ENCODE measurements at regions not wholly inside any gene's neighbourhood (a gene's known extent, or its start where the extent isn't known, plus 50 kb on each side); places are given as distances from the start of the nearest gene placed in this dataset.
"Not testable (repeated sequence)": the region's sequence is repeated elsewhere in the genome, so short reads cannot be mapped to it uniquely, and the experiment has no call there.

DNA sequence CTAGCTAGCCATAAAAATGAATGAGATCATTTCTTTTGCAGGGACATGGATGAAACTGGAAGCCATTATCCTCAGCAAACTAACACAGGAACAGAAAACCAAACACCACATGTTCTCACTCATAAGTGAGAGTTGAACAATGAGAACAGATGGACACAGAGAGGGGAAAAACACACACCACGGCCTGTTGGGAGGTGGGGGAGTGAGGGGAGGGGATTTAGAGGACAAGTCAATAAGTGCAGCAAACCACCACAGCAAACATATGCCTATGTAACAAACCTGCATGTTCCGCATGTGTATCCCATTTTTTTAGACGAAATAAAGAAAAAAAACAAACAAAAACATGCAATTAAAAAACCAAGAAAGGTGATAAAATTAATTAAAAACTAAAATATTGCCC is 308.8 kb upstream of the RND3 start:
- H3K4me3 Mint-ChIP-seq; H3K27me3 Mint-ChIP-seq; H3K27ac Mint-ChIP-seq; intact Hi-C loops (cut with DNase I, micrococcal nuclease); H3K9me3 Mint-ChIP-seq (ENCODE audit: low read depth); CTCF ChIA-PET; H3K4me1 Mint-ChIP-seq; POLR2A ChIA-PET; ATAC-seq; H3K36me3 Mint-ChIP-seq (ENCODE audit: low read depth); DNase-seq: not testable (repeated sequence)

DNA sequence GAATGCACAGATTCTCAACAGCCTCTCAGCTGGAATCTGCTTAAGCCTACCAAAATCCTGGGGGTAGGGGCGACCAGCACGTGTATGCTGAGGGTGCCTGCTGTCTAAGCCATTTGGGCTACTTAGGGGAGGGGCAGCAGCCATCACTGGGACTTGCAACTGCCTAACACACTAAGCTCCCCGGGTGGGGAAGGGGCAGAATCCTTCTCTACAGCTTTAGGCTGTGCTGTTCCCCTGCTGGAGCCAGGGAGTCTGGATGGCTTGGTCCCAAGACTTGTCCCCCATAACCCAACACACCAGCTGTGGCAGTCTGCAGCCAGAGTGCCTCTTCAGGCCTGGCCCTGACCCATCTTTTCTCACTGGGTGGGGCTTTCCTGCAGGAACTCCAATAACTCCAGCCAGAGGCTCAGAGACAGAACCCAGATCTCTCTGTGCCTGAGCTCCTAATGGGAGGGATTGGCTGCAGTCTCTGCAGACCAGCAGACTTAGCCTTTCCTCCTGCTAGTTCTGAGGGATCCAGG is 305.4 kb upstream of the RND3 start:
- Mint-ChIP-seq H3K27me3 (no peaks in the 10 kb centered on the region), H3K9me3 (ENCODE audit: low read depth) (peaks cover 3% of the 10 kb centered on the region), H3K36me3 (ENCODE audit: low read depth) (no peaks in the 10 kb centered on the region), H3K4me1 (no peaks in the 10 kb centered on the region), H3K4me3 (no peak overlapping the region), H3K27ac (no peak overlapping the region)
- ATAC-seq = no peak
- no peak for DNase-seq
- ChIA-PET CTCF (no interaction called here), POLR2A (no interaction called here)
- intact Hi-C loops (cut with DNase I, micrococcal nuclease) = no loop called here

DNA sequence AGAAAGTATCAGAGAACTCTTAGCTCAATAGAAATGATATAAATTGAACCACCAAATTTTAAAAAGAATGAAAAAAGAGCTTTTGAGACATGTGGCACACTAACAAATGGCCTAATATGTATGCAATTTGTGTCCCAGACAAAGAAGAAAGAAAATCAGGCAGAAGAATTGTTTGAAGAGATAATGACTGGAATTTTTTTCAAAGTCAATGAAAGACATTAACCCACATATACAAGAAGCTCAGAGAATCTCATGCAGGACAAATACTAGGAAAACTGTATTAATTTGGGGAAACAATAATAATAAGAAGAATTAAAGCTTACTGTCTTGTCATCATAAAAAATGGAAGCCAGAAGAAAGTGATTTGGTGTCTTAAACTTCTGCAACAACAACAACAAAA is 304.1 kb upstream of the RND3 start:
- intact Hi-C loops (cut with DNase I, micrococcal nuclease) = no loop called here
- no peaks in the 10 kb centered on the region for H3K27me3 Mint-ChIP-seq
- H3K4me3 Mint-ChIP-seq = no peak overlapping the region
- ChIA-PET CTCF (no interaction called here), POLR2A (no interaction called here)
- ATAC-seq = no peak
- H3K36me3 Mint-ChIP-seq (ENCODE audit: low read depth) = no peaks in the 10 kb centered on the region
- H3K9me3 Mint-ChIP-seq (ENCODE audit: low read depth) = peaks cover 3% of the 10 kb centered on the region
- no peak overlapping the region for H3K27ac Mint-ChIP-seq
- DNase-seq = no peak
- H3K4me1 Mint-ChIP-seq = no peaks in the 10 kb centered on the region

DNA sequence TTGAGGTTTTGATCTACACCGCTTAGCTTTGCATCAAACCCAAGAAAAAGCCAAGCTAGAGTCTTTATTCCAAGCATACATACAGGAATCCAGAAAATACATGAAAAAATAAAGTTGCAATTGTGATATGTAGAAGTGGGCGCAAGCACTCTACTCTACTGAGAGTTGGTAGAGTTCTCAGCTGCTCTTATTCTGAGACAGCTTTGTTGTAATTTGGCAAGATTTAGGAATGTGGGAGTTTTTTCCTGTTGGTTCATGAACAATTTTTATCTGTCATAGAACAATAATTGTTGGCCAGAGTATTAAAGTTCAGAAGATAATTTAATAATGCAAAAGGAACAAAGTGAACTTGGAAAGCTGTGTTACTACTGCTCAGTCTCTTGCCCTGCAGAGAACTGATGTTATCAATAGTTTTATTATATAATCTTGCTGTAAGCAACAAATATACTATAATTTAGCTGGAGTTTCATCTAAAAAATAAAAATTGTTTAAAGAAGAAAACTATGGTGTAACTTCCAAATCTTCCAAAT is 302.0 kb upstream of the RND3 start:
- H3K4me1 Mint-ChIP-seq = no peaks in the 10 kb centered on the region
- H3K4me3 Mint-ChIP-seq = no peak overlapping the region
- DNase-seq (no peak), ATAC-seq (no peak)
- H3K27me3 Mint-ChIP-seq = no peaks in the 10 kb centered on the region
- intact Hi-C loops (cut with DNase I, micrococcal nuclease) = no loop called here
- POLR2A ChIA-PET = no interaction called here
- CTCF ChIA-PET = interaction anchor here (0.6 kb wide), 1 partner anchor 1112 kb away, joined by 4 read pairs; no protein-coding TSS in a partner anchor
- no peaks in the 10 kb centered on the region for H3K36me3 Mint-ChIP-seq (ENCODE audit: low read depth)
- H3K27ac Mint-ChIP-seq = no peak overlapping the region
- peaks cover 3% of the 10 kb centered on the region for H3K9me3 Mint-ChIP-seq (ENCODE audit: low read depth)

DNA sequence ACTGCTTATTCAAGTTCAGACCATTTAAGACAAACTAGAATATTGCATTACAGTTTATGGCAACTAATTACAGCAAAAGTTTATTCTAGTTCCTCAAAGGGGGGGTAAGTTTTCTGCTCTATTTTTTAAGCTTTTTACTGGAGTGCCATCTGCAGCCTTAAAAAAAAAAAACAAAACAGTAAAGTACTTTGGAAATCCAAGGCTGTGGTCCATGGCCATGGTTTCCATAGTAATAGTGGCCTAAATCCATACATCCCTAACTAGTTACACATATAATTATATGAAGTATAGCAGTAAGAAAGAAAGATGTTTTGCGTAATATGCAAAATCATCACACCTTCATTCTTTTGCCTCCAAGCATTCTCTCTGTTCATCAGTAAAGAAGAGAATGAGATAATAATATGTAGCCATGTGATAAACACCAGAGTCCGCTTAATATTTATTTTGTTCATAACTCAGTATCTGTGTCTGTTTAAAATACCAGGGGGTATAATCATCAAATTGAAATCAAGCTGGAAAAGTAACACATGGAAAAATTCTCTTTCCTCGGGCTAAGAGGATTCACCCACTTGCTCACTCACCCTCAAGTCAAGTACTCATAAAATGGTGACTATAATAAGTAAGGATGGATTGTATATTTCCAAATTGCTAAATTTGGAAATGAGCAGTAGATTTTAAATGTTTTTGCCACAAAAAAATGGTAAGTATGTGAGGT is 301.1 kb upstream of the RND3 start:
- no peaks in the 10 kb centered on the region for H3K27me3 Mint-ChIP-seq
- ChIA-PET CTCF (interaction anchor here (0.6 kb wide), 1 partner anchor 1113 kb away, joined by 4 read pairs; no protein-coding TSS in a partner anchor), POLR2A (no interaction called here)
- H3K27ac Mint-ChIP-seq = no peak overlapping the region
- H3K4me1 Mint-ChIP-seq = no peaks in the 10 kb centered on the region
- H3K4me3 Mint-ChIP-seq = no peak overlapping the region
- ATAC-seq (no peak), DNase-seq (no peak)
- peaks cover 3% of the 10 kb centered on the region for H3K9me3 Mint-ChIP-seq (ENCODE audit: low read depth)
- intact Hi-C loops (cut with DNase I, micrococcal nuclease) = no loop called here
- H3K36me3 Mint-ChIP-seq (ENCODE audit: low read depth) = no peaks in the 10 kb centered on the region

DNA sequence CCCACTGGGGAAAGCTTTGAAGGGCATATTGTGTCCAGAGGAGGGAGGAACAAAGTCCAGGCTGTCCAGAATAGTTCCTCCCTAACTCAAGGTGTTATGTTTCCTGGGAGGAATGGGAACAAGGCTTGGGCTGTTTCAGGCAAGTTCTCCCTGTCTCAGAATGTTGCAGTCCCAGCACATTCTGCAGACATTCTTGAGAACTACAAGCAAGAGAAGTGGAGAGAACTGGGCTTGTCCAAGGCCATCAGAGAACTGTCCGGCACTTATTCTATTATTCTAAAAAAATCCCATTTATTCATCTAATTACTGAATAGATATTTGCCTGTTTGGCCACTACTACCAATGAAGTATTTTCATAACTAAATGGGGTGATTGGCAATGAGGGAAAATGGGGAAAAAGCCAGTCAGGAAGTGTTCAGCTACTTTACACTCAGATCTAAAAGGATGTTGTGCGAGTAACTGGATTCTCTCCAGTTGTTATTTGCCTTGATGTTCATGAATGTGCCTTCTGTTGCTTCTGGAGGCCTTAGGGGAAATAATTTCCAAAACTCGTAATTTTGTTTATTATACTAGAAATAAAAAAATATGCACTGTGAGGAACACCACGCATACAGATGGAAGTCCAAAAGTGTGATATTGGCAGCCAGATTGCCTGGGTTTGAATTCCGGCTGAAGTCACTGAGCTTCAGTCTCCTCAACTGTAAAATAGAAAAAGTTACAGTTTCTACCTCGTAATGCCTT is 300.1 kb upstream of the RND3 start:
- ATAC-seq (no peak), DNase-seq (no peak)
- no peaks in the 10 kb centered on the region for H3K36me3 Mint-ChIP-seq (ENCODE audit: low read depth)
- POLR2A ChIA-PET = no interaction called here
- H3K27ac Mint-ChIP-seq = no peak overlapping the region
- intact Hi-C loops (cut with DNase I, micrococcal nuclease) = no loop called here
- peaks cover 3% of the 10 kb centered on the region for H3K9me3 Mint-ChIP-seq (ENCODE audit: low read depth)
- CTCF ChIA-PET = no interaction called here
- H3K4me3 Mint-ChIP-seq = no peak overlapping the region
- H3K27me3 Mint-ChIP-seq = no peaks in the 10 kb centered on the region
- H3K4me1 Mint-ChIP-seq = no peaks in the 10 kb centered on the region

DNA sequence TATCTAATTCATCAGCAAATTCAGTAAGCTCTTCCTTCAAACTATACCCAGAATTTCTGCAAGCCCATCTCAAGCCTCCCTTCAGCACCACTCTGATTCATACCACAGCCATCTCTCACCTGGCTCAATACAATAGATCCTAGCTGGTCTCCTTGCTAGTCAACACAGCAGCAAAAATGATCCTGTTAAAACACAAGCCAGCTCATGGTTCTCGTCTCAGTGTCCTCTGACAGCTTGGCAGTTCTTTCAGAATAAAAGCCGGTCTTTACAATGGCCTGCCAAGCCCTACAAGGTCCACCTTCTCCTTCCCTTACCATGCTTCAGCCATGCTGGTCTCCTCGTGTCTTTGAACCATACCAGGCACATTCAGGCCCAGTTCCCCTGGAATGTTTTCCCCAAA is 296.9 kb upstream of the RND3 start:
- CTCF ChIA-PET = interaction anchor here (1.4 kb wide), 1 partner anchor 14 kb away, joined by 3 read pairs; no protein-coding TSS in a partner anchor

DNA sequence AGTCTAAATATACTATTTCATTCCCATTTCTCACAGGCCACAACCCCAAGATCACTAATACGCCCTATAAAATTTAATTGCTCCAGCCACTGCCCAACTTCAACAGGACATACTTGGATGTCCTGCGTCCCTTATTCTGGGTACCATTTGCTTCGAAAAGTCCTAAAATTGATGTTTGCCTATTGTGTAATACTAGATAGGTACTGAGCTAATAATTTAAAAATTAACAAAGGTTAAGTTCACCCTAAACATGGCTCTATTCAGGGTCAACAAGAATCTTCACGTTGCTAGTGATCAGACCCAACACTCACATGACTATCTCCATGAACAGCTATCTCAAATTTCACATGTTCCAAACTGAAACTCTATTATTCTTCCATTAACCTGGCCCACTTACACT is 296.4 kb upstream of the RND3 start:
- no peaks in the 10 kb centered on the region for H3K36me3 Mint-ChIP-seq (ENCODE audit: low read depth)
- H3K4me3 Mint-ChIP-seq = no peak overlapping the region
- ATAC-seq (no peak), DNase-seq (no peak)
- intact Hi-C loops (cut with DNase I, micrococcal nuclease) = no loop called here
- no peaks in the 10 kb centered on the region for H3K4me1 Mint-ChIP-seq
- POLR2A ChIA-PET = no interaction called here
- CTCF ChIA-PET = interaction anchor here (1.4 kb wide), 1 partner anchor 13 kb away, joined by 3 read pairs; no protein-coding TSS in a partner anchor
- H3K27ac Mint-ChIP-seq = no peak overlapping the region
- no peaks in the 10 kb centered on the region for H3K27me3 Mint-ChIP-seq
- H3K9me3 Mint-ChIP-seq (ENCODE audit: low read depth) = no peaks in the 10 kb centered on the region

More for the DNA sequence above, 296.9 kb upstream of the RND3 start:
- Mint-ChIP-seq H3K4me1 (no peaks in the 10 kb centered on the region), H3K27me3 (no peaks in the 10 kb centered on the region), H3K27ac (no peak overlapping the region), H3K4me3 (no peak overlapping the region), H3K36me3 (ENCODE audit: low read depth) (no peaks in the 10 kb centered on the region), H3K9me3 (ENCODE audit: low read depth) (no peaks in the 10 kb centered on the region)
- POLR2A ChIA-PET = no interaction called here
- intact Hi-C loops (cut with DNase I, micrococcal nuclease) = no loop called here
- DNase-seq (no peak), ATAC-seq (no peak)

DNA sequence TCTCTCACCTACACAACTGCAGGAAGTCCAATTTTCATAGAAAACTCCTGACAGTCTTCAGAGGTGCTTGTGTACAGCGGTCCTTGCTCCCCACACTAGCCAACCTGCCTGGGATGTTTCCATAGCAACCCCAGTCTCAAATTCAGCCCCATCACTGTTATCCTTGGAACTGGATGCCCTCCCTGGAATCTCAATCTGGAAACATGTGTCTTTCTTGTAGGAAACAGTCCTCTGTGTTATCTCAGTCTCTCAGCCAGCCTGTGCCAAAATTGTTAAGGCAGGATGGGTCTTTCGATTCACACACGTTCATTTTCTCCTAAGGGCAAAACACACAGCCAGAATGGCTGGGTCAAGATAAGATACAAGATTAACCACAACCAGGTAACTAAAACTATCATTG is 295.5 kb upstream of the RND3 start:
- CTCF ChIA-PET = no interaction called here
- intact Hi-C loops (cut with DNase I, micrococcal nuclease) = no loop called here
- POLR2A ChIA-PET = no interaction called here
- Mint-ChIP-seq H3K27me3 (no peaks in the 10 kb centered on the region), H3K9me3 (ENCODE audit: low read depth) (no peaks in the 10 kb centered on the region), H3K27ac (no peak overlapping the region), H3K36me3 (ENCODE audit: low read depth) (no peaks in the 10 kb centered on the region), H3K4me3 (no peak overlapping the region), H3K4me1 (no peaks in the 10 kb centered on the region)
- DNase-seq (no peak), ATAC-seq (no peak)

DNA sequence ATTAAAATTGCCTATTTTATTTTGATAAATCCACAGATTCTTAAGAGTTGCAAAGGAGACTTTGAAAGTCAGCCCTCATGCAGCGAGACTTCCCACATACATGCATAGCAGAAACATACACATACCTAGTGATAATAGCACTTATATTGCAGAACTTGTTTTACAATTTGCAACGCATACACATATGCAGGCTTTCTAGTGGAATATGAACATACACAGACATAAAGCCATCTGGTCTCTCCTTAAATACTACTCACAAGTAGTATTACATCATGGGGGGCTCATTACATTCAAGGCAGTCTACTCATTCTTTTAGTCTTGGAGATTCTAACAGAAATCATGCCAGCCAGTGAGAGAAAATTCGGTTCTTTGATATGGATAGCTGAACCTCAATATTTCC is 295.1 kb upstream of the RND3 start:
- DNase-seq (no peak), ATAC-seq (no peak)
- Mint-ChIP-seq H3K4me3 (no peak overlapping the region), H3K27me3 (no peaks in the 10 kb centered on the region), H3K27ac (no peak overlapping the region), H3K4me1 (no peaks in the 10 kb centered on the region), H3K36me3 (ENCODE audit: low read depth) (no peaks in the 10 kb centered on the region), H3K9me3 (ENCODE audit: low read depth) (no peaks in the 10 kb centered on the region)
- intact Hi-C loops (cut with DNase I, micrococcal nuclease) = no loop called here
- ChIA-PET POLR2A (no interaction called here), CTCF (no interaction called here)

DNA sequence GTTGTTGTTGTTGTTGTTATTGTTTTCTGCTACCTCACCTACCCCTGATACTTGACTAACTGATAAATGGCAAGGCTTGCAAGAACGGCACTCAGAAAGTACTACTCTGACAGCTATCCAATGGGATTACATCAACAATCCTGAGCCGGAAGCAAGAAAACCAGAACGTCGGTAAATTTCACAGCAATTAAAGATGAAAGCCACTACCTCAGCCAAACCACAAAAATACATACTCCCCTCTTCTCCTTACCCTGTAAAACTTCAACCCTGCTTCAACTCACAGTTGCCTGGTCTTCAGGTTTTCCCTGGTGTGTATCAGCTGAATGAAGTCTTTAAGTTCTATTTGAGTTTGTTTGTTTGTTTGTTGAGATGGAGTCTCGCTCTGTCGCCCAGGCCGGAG is 293.7 kb upstream of the RND3 start:
- ChIA-PET CTCF (no interaction called here), POLR2A (no interaction called here)
- DNase-seq = no peak
- Mint-ChIP-seq H3K27ac (no peak overlapping the region), H3K27me3 (no peaks in the 10 kb centered on the region), H3K9me3 (ENCODE audit: low read depth) (no peaks in the 10 kb centered on the region), H3K4me3 (no peak overlapping the region), H3K4me1 (no peaks in the 10 kb centered on the region), H3K36me3 (ENCODE audit: low read depth) (no peaks in the 10 kb centered on the region)
- ATAC-seq = no peak
- intact Hi-C loops (cut with DNase I, micrococcal nuclease) = no loop called here

DNA sequence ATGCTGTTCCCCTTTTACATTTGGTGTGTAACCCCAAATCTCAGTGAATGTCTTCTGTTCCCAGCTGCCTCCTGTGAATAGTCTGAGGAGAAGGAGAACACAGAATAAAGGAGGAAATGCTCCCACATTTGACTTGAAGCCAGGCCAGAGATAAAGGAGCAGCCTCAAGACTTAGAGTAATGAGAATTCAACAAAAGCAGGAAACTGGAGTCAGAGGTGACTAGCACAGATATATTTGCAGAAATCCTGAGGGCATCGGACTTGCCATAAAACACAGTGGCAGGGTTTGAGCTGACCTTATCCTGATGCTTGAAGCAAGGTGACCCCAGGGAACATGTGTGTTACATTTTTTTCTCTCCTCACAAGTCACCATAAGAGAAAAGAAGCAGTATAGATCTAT is 291.4 kb upstream of the RND3 start:
- no peak for ATAC-seq
- CTCF ChIA-PET = no interaction called here
- intact Hi-C loops (cut with DNase I, micrococcal nuclease) = no loop called here

More for the DNA sequence above, 291.4 kb upstream of the RND3 start:
- POLR2A ChIA-PET = no interaction called here
- no peaks in the 10 kb centered on the region for H3K9me3 Mint-ChIP-seq (ENCODE audit: low read depth)
- no peak overlapping the region for H3K4me3 Mint-ChIP-seq
- no peak for DNase-seq
- no peaks in the 10 kb centered on the region for H3K27me3 Mint-ChIP-seq
- no peak overlapping the region for H3K27ac Mint-ChIP-seq
- H3K36me3 Mint-ChIP-seq (ENCODE audit: low read depth) = no peaks in the 10 kb centered on the region
- no peaks in the 10 kb centered on the region for H3K4me1 Mint-ChIP-seq

Data from activated CD4-positive, alpha-beta T cell treated with anti-CD3 and anti-CD28 coated beads for 36 hours (primary cell).